ENCODE measurements at regions not wholly inside any gene's neighbourhood (a gene's known extent, or its start where the extent isn't known, plus 50 kb on each side); places are given as distances from the start of the nearest gene placed in this dataset.
"Not testable (repeated sequence)": the region's sequence is repeated elsewhere in the genome, so short reads cannot be mapped to it uniquely, and the experiment has no call there.

- DNase-seq: no peak
These were observed 240.1 kb downstream of the TFAP2A start for GRCh38 chr6:10174761-10175160.

GRCh38 chr6:10174056-10174455 is 240.8 kb downstream of the TFAP2A start:
- no peak for DNase-seq

- not testable (repeated sequence) for DNase-seq
These were observed 243.2 kb downstream of the TFAP2A start for GRCh38 chr6:10171706-10172105.

GRCh38 chr6:10170816-10171215 is 244.1 kb downstream of the TFAP2A start:
- no peak for DNase-seq

- no peak for DNase-seq
These were observed 248.8 kb downstream of the TFAP2A start for GRCh38 chr6:10166031-10166430.

GRCh38 chr6:10163203-10163962 is 251.5 kb downstream of the TFAP2A start:
- no peak for DNase-seq

GRCh38 chr6:10156875-10157274 is 258.0 kb downstream of the TFAP2A start:
- no peak for DNase-seq

GRCh38 chr6:10154251-10154650 is 260.6 kb downstream of the TFAP2A start:
- DNase-seq: no peak

GRCh38 chr6:10151144-10151915 is 263.5 kb downstream of the TFAP2A start:
- DNase-seq: no peak

GRCh38 chr6:10149603-10150002 is 265.3 kb downstream of the TFAP2A start:
- DNase-seq: no peak

GRCh38 chr6:10146715-10147451 is 268.0 kb downstream of the TFAP2A start:
- DNase-seq: peak; percentile 49

GRCh38 chr6:10144772-10145171 is 270.1 kb downstream of the TFAP2A start:
- DNase-seq: no peak

GRCh38 chr6:10141746-10142443 is 273.0 kb downstream of the TFAP2A start:
- no peak for DNase-seq

GRCh38 chr6:10140824-10141223 is 274.1 kb downstream of the TFAP2A start:
- DNase-seq: peak; percentile 83

GRCh38 chr6:10140136-10140535 is 274.7 kb downstream of the TFAP2A start:
- no peak for DNase-seq

- peak; percentile 33 for DNase-seq
These were observed 276.0 kb downstream of the TFAP2A start for GRCh38 chr6:10138917-10139316.

GRCh38 chr6:10136636-10137035 is 278.2 kb downstream of the TFAP2A start:
- DNase-seq: no peak

- not testable (repeated sequence) for DNase-seq
These were observed 280.7 kb downstream of the TFAP2A start for GRCh38 chr6:10134185-10134584.

GRCh38 chr6:10128721-10129120 is 286.2 kb downstream of the TFAP2A start:
- no peak for DNase-seq

GRCh38 chr6:10122164-10122563 is 292.7 kb downstream of the TFAP2A start:
- DNase-seq: no peak

GRCh38 chr6:10112871-10113549 is 301.9 kb downstream of the TFAP2A start:
- DNase-seq: no peak

GRCh38 chr6:10111975-10112374 is 302.9 kb downstream of the TFAP2A start:
- DNase-seq: no peak
